ENCODE measurements at regions not wholly inside any gene's neighbourhood (a gene's known extent, or its start where the extent isn't known, plus 50 kb on each side); places are given as distances from the start of the nearest gene placed in this dataset.

DNA sequence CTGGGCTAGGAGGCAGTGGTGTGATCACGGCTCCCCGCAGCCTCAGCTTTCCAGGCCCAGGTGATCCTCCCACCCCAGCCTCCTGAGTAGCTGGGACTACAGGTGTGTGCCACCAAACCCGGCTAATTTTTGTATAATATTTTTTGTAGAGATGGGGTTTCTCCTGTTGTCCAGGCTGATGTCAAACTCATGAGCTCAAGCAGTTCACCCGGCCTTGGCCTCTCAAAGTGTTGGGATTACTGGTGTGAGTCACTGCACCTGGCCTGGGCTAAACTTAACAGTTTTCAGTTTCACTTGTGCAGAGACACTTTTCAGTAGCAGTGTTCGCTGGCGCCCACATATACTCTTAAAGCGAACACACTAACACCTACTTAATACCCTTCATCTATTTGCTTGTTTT, 205.6 kb upstream of the ZNF608 start:
- Mint-ChIP-seq H3K9me3 (peaks cover 3% of the 10 kb centered on the region), H3K4me1 (ENCODE audit: low read depth) (no peaks in the 10 kb centered on the region), H3K27me3 (no peaks in the 10 kb centered on the region), H3K4me3 (no peak overlapping the region), H3K27ac (no peak overlapping the region), H3K36me3 (ENCODE audit: low read depth) (no peaks in the 10 kb centered on the region)
- ChIA-PET CTCF (no interaction called here), POLR2A (interaction anchor here (0.7 kb wide), 1 partner anchor 1938 kb away, joined by 3 read pairs; no protein-coding TSS in a partner anchor)
- peaks cover 0 to 5% of the 10 kb centered on the region in 2 experiments for H3K9me3 ChIP-seq (ENCODE audit: control insufficient read depth in 1 of 2, insufficient read depth in 1 of 2, low read length in 2 of 2)
- TF ChIP-seq, protein P1, sequence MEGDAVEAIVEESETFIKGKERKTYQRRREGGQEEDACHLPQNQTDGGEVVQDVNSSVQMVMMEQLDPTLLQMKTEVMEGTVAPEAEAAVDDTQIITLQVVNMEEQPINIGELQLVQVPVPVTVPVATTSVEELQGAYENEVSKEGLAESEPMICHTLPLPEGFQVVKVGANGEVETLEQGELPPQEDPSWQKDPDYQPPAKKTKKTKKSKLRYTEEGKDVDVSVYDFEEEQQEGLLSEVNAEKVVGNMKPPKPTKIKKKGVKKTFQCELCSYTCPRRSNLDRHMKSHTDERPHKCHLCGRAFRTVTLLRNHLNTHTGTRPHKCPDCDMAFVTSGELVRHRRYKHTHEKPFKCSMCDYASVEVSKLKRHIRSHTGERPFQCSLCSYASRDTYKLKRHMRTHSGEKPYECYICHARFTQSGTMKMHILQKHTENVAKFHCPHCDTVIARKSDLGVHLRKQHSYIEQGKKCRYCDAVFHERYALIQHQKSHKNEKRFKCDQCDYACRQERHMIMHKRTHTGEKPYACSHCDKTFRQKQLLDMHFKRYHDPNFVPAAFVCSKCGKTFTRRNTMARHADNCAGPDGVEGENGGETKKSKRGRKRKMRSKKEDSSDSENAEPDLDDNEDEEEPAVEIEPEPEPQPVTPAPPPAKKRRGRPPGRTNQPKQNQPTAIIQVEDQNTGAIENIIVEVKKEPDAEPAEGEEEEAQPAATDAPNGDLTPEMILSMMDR (IDR thresholded peaks at IDR 0.05), result no peak
- no peak for DNase-seq
- no peaks in the 10 kb centered on the region for H3K27me3 ChIP-seq (ENCODE audit: control insufficient read depth in 1 of 2, insufficient read depth in 2 of 2, low read length in 2 of 2)
- H3K4me1 ChIP-seq (ENCODE audit: insufficient read depth, low read length), result no peaks in the 10 kb centered on the region
- intact Hi-C loops (cut with DNase I, micrococcal nuclease), result no loop called here
- ATAC-seq (ENCODE audit: poor library complexity), result no peak
- no peak overlapping the region for H3K27ac ChIP-seq (ENCODE audit: low read depth in 1 of 2, low read length in 2 of 2)
- no peak overlapping the region for H3K4me3 ChIP-seq (ENCODE audit: low read length)
- no peaks in the 10 kb centered on the region for H3K36me3 ChIP-seq (ENCODE audit: insufficient read depth, low read length)

DNA sequence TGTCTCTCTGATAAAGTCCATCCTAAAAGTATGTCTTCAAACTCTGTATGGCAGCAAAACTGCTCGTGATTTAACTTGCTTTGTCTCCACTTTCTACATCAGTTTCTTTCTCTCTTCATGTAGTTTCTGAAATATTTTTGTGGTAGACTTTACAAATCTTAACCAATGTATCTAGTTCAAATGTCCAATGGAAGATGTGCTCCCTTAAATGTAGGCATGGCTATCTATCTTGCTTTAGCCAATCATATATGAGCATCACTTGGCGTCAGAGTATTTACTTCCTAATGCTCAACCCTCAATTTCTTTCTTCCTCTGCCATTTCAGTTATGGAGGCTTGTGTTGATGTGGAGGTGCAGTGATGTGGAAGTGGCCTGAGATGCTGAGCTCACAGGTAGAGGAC, 206.1 kb upstream of the ZNF608 start:
- intact Hi-C loops (cut with DNase I, micrococcal nuclease), result no loop called here
- TF ChIP-seq, protein P1 (IDR thresholded peaks at IDR 0.05), result no peak
- Mint-ChIP-seq H3K36me3 (ENCODE audit: low read depth) (no peaks in the 10 kb centered on the region), H3K4me3 (no peak overlapping the region), H3K4me1 (ENCODE audit: low read depth) (no peaks in the 10 kb centered on the region), H3K27ac (no peak overlapping the region), H3K27me3 (no peaks in the 10 kb centered on the region), H3K9me3 (peaks cover 3% of the 10 kb centered on the region)
- Histone ChIP-seq H3K27ac (ENCODE audit: low read depth in 1 of 2, low read length in 2 of 2) (no peak overlapping the region), H3K4me3 (ENCODE audit: low read length) (no peak overlapping the region), H3K9me3 (ENCODE audit: control insufficient read depth in 1 of 2, insufficient read depth in 1 of 2, low read length in 2 of 2) (peaks cover 0 to 5% of the 10 kb centered on the region in 2 experiments), H3K27me3 (ENCODE audit: control insufficient read depth in 1 of 2, insufficient read depth in 2 of 2, low read length in 2 of 2) (no peaks in the 10 kb centered on the region), H3K4me1 (ENCODE audit: insufficient read depth, low read length) (no peaks in the 10 kb centered on the region), H3K36me3 (ENCODE audit: insufficient read depth, low read length) (no peaks in the 10 kb centered on the region)
- ChIA-PET POLR2A (interaction anchor here (0.7 kb wide), 1 partner anchor 1938 kb away, joined by 3 read pairs; no protein-coding TSS in a partner anchor), CTCF (no interaction called here)
- DNase-seq (no peak), ATAC-seq (ENCODE audit: poor library complexity) (no peak)

DNA sequence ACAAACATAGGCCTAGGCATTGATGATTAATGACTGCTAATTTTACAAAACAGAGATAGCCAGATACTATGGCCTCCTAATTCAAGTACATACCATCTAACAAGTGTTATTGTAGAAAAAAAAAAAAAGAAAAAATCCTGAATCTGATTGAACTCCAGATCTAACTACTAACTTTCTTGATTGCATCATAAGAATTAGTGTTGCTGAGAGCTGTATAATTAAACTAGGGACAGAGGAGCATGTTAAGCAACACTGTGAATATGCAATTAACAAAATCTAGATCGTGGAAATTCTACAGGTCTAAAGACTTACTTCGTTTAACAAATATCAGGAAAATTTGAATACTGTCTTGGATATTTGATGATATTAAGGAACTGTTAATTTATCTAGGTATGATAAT, 208.3 kb upstream of the ZNF608 start:
- Histone ChIP-seq H3K9me3 (ENCODE audit: control insufficient read depth in 1 of 2, insufficient read depth in 1 of 2, low read length in 2 of 2) (peaks cover 0 to 6% of the 10 kb centered on the region in 2 experiments), H3K4me3 (ENCODE audit: low read length) (no peak overlapping the region), H3K27me3 (ENCODE audit: control insufficient read depth in 1 of 2, insufficient read depth in 2 of 2, low read length in 2 of 2) (no peaks in the 10 kb centered on the region), H3K4me1 (ENCODE audit: insufficient read depth, low read length) (no peaks in the 10 kb centered on the region), H3K27ac (ENCODE audit: low read depth in 1 of 2, low read length in 2 of 2) (no peak overlapping the region), H3K36me3 (ENCODE audit: insufficient read depth, low read length) (no peaks in the 10 kb centered on the region)
- TF ChIP-seq, protein P1 (IDR thresholded peaks at IDR 0.05), result no peak
- ChIA-PET POLR2A (no interaction called here), CTCF (no interaction called here)
- Mint-ChIP-seq H3K4me1 (ENCODE audit: low read depth) (no peaks in the 10 kb centered on the region), H3K4me3 (no peak overlapping the region), H3K27ac (no peak overlapping the region), H3K36me3 (ENCODE audit: low read depth) (no peaks in the 10 kb centered on the region), H3K27me3 (no peaks in the 10 kb centered on the region), H3K9me3 (peaks cover 3% of the 10 kb centered on the region)
- DNase-seq, result no peak
- no peak for ATAC-seq (ENCODE audit: poor library complexity)
- intact Hi-C loops (cut with DNase I, micrococcal nuclease), result no loop called here

Data from CD4-positive, alpha-beta T cell (primary cell).